Upper lobe of left lung (tissue), 4 donors: ENCODE measurements at regions not wholly inside any gene's neighbourhood (a gene's known extent, or its start where the extent isn't known, plus 50 kb on each side); places are given as distances from the start of the nearest gene placed in this dataset.

Source experiments
- CTCF ChIP-seq, 6 experiments: fragments of 450-650 bp in 4 of 6; fragments of 200-600 bp in 2 of 6; sonication (generic) in 2 of 6; IDR thresholded peaks; one replicate each; pipeline ENCODE4 v1.5.1; 2016 to 2019; ENCODE audit warnings: antibody characterized with exemption in 6 of 6
- POLR2A ChIP-seq, 4 donors: fragments of 450-650 bp; IDR thresholded peaks; one replicate each; pipeline ENCODE4 v1.5.1; 2016 to 2017; ENCODE audit warnings: antibody characterized with exemption in 4 of 4, mild to moderate bottlenecking in 2 of 4

GRCh38 chr11:27933992-27934829, 173.7 kb downstream of the KIF18A start:
- TF ChIP-seq CTCF (IDR thresholded peaks at IDR 0.05) (no peak), POLR2A (IDR thresholded peaks at IDR 0.05) (no peak)
